Vagina (tissue), 2 donors: ENCODE measurements at regions not wholly inside any gene's neighbourhood (a gene's known extent, or its start where the extent isn't known, plus 50 kb on each side); places are given as distances from the start of the nearest gene placed in this dataset.

Experiments
- POLR2A ChIP-seq, 2 donors: fragments of 450-650 bp; IDR thresholded peaks; one replicate each; pipeline ENCODE4 v1.6.1; 2017; ENCODE audit warnings: antibody characterized with exemption in 2 of 2, mild to moderate bottlenecking in 2 of 2, moderate library complexity in 2 of 2
- POLR2AphosphoS5 ChIP-seq, 2 donors: sonication (generic); formaldehyde crosslinking; IDR thresholded peaks; one replicate each; pipeline ENCODE4 v1.9.0; 2017; ENCODE audit warnings: antibody characterized with exemption in 2 of 2, mild to moderate bottlenecking in 2 of 2, low read depth in 1 of 2; ENCODE audit not compliant: insufficient read depth in 1 of 2
- TF ChIP-seq, protein P1 (sequence below), 3 experiments: fragments of 450-650 bp in 2 of 3; fragments of 200-600 bp in 1 of 3; sonication (generic) in 1 of 3; IDR thresholded peaks; one replicate each; pipeline ENCODE4 v1.5.1; 2017 to 2019; ENCODE audit warnings: antibody characterized with exemption in 3 of 3, mild to moderate bottlenecking in 2 of 3, moderate library complexity in 2 of 3

DNA sequence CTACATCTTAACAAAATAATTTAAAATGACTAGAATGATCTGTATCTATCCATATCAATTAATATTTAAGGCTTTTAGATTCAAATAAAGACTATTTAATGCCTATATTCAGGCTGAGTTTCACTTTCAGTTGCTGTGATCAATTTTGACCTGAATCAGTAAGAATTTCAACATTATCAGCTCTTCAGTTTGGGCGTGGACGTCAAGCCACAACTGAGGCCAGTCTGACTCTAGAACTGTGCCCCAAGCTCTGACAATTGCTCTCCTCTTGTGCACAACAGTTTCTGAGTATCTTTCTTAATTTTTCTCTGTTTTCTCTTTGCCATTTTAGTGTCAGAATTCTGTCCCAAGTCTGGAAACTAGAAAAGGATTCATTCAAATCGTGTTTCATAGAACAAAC lies 1095.5 kb downstream of the PLA2G4A start:
- TF ChIP-seq, protein P1, sequence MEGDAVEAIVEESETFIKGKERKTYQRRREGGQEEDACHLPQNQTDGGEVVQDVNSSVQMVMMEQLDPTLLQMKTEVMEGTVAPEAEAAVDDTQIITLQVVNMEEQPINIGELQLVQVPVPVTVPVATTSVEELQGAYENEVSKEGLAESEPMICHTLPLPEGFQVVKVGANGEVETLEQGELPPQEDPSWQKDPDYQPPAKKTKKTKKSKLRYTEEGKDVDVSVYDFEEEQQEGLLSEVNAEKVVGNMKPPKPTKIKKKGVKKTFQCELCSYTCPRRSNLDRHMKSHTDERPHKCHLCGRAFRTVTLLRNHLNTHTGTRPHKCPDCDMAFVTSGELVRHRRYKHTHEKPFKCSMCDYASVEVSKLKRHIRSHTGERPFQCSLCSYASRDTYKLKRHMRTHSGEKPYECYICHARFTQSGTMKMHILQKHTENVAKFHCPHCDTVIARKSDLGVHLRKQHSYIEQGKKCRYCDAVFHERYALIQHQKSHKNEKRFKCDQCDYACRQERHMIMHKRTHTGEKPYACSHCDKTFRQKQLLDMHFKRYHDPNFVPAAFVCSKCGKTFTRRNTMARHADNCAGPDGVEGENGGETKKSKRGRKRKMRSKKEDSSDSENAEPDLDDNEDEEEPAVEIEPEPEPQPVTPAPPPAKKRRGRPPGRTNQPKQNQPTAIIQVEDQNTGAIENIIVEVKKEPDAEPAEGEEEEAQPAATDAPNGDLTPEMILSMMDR (IDR thresholded peaks at IDR 0.05), result no peak
- TF ChIP-seq POLR2A (IDR thresholded peaks at IDR 0.05) (no peak), POLR2AphosphoS5 (IDR thresholded peaks at IDR 0.05; ENCODE audit: insufficient read depth in 1 of 2, low read depth in 1 of 2) (no peak)
